Activated CD4-positive, alpha-beta memory T cell treated with anti-CD3 and anti-CD28 coated beads, Interleukin-2, amount 10 ng/mL, durations not matched to agents 7 days and 5 days (primary cell): ENCODE measurements at regions not wholly inside any gene's neighbourhood (a gene's known extent, or its start where the extent isn't known, plus 50 kb on each side); places are given as distances from the start of the nearest gene placed in this dataset.
"Not testable (repeated sequence)": the region's sequence is repeated elsewhere in the genome, so short reads cannot be mapped to it uniquely, and the experiment has no call there.

Source experiments
- CTCF ChIA-PET: fragments of 350-600 bp; sonication (Branson Sonifier 250); formaldehyde crosslinking; loops from one replicate; lab custom pipeline; 2021; ENCODE audit warnings: antibody characterized with exemption, inconsistent platforms; lab: Charles Lee
- POLR2A ChIA-PET: fragments of 350-600 bp; sonication (Branson Sonifier 250); formaldehyde crosslinking; loops from one replicate; lab custom pipeline; 2021; ENCODE audit warnings: antibody characterized with exemption; lab: Charles Lee
- DNase-seq: peaks from one replicate; pipeline ENCODE4 v3.0.0-alpha.2; 2020
- H3K27ac Mint-ChIP-seq: one replicate; pipeline ENCODE4 v1.8.0; 2021; ENCODE audit warnings: mild to moderate bottlenecking, mixed read lengths
- H3K27me3 Mint-ChIP-seq: one replicate; pipeline ENCODE4 v1.8.0; 2021; ENCODE audit warnings: mixed read lengths
- H3K36me3 Mint-ChIP-seq: one replicate; pipeline ENCODE4 v1.8.0; 2021; ENCODE audit warnings: low read depth, mixed read lengths
- H3K4me1 Mint-ChIP-seq: one replicate; pipeline ENCODE4 v1.8.0; 2021; ENCODE audit warnings: mixed read lengths
- H3K4me3 Mint-ChIP-seq: one replicate; pipeline ENCODE4 v1.8.0; 2021; ENCODE audit warnings: mild to moderate bottlenecking, mixed read lengths
- H3K9me3 Mint-ChIP-seq: one replicate; pipeline ENCODE4 v1.8.0; 2021; ENCODE audit warnings: mixed read lengths

GRCh38 chr16:63442246-63442645, 1406.0 kb upstream of the CDH8 start:
- no peaks in the 10 kb centered on the region for H3K4me1 Mint-ChIP-seq
- POLR2A ChIA-PET, result no interaction called here
- CTCF ChIA-PET, result no interaction called here
- peaks cover 17% of the 10 kb centered on the region for H3K9me3 Mint-ChIP-seq
- H3K27me3 Mint-ChIP-seq, result no peaks in the 10 kb centered on the region
- DNase-seq, result no peak
- H3K36me3 Mint-ChIP-seq, result no peaks in the 10 kb centered on the region
- H3K27ac Mint-ChIP-seq, result no peak overlapping the region
- H3K4me3 Mint-ChIP-seq, result no peak overlapping the region

- POLR2A ChIA-PET, result no interaction called here
Observed at GRCh38 chr16:63426275-63426870, 1390.1 kb upstream of the CDH8 start.

GRCh38 chr16:63422715-63423114, 1386.5 kb upstream of the CDH8 start:
- H3K9me3 Mint-ChIP-seq, result peaks cover 13% of the 10 kb centered on the region
- ChIA-PET POLR2A (no interaction called here), CTCF (no interaction called here)
- DNase-seq, result no peak
- H3K27me3 Mint-ChIP-seq, result no peaks in the 10 kb centered on the region
- no peak overlapping the region for H3K27ac Mint-ChIP-seq
- H3K4me1 Mint-ChIP-seq, result no peaks in the 10 kb centered on the region
- no peaks in the 10 kb centered on the region for H3K36me3 Mint-ChIP-seq
- no peak overlapping the region for H3K4me3 Mint-ChIP-seq

More at GRCh38 chr16:63426275-63426870, 1390.1 kb upstream of the CDH8 start:
- CTCF ChIA-PET, result no interaction called here
- no peak for DNase-seq
- no peaks in the 10 kb centered on the region for H3K36me3 Mint-ChIP-seq
- H3K27me3 Mint-ChIP-seq, result no peaks in the 10 kb centered on the region
- H3K4me1 Mint-ChIP-seq, result no peaks in the 10 kb centered on the region
- H3K4me3 Mint-ChIP-seq, result no peak overlapping the region
- peaks cover 12% of the 10 kb centered on the region for H3K9me3 Mint-ChIP-seq
- no peak overlapping the region for H3K27ac Mint-ChIP-seq

- no peak overlapping the region for H3K4me3 Mint-ChIP-seq
- H3K27me3 Mint-ChIP-seq, result no peaks in the 10 kb centered on the region
- no peak for DNase-seq
- CTCF ChIA-PET, result no interaction called here
- peaks cover 13% of the 10 kb centered on the region for H3K9me3 Mint-ChIP-seq
- H3K36me3 Mint-ChIP-seq, result no peaks in the 10 kb centered on the region
- no peak overlapping the region for H3K27ac Mint-ChIP-seq
- POLR2A ChIA-PET, result no interaction called here
- H3K4me1 Mint-ChIP-seq, result no peaks in the 10 kb centered on the region
Observed at GRCh38 chr16:63416712-63417111, 1380.5 kb upstream of the CDH8 start.

GRCh38 chr16:63415014-63415413, 1378.8 kb upstream of the CDH8 start:
- ChIA-PET CTCF (no interaction called here), POLR2A (no interaction called here)
- no peak overlapping the region for H3K4me3 Mint-ChIP-seq
- no peaks in the 10 kb centered on the region for H3K27me3 Mint-ChIP-seq
- H3K9me3 Mint-ChIP-seq, result peaks cover 13% of the 10 kb centered on the region
- no peaks in the 10 kb centered on the region for H3K4me1 Mint-ChIP-seq
- H3K27ac Mint-ChIP-seq, result no peak overlapping the region
- H3K36me3 Mint-ChIP-seq, result no peaks in the 10 kb centered on the region
- DNase-seq, result no peak

GRCh38 chr16:63410594-63410993, 1374.4 kb upstream of the CDH8 start:
- Mint-ChIP-seq H3K36me3 (no peaks in the 10 kb centered on the region), H3K27ac (no peak overlapping the region)
- CTCF ChIA-PET, result no interaction called here

GRCh38 chr16:63403792-63404191, 1367.6 kb upstream of the CDH8 start:
- no peaks in the 10 kb centered on the region for H3K27me3 Mint-ChIP-seq
- no peaks in the 10 kb centered on the region for H3K4me1 Mint-ChIP-seq
- CTCF ChIA-PET, result no interaction called here
- POLR2A ChIA-PET, result no interaction called here
- no peak for DNase-seq
- no peaks in the 10 kb centered on the region for H3K36me3 Mint-ChIP-seq
- peaks cover 11% of the 10 kb centered on the region for H3K9me3 Mint-ChIP-seq
- no peak overlapping the region for H3K27ac Mint-ChIP-seq
- H3K4me3 Mint-ChIP-seq, result no peak overlapping the region

More at GRCh38 chr16:63410594-63410993, 1374.4 kb upstream of the CDH8 start:
- Mint-ChIP-seq H3K9me3 (peaks cover 6% of the 10 kb centered on the region), H3K4me1 (no peaks in the 10 kb centered on the region), H3K27me3 (no peaks in the 10 kb centered on the region), H3K4me3 (no peak overlapping the region)
- no peak for DNase-seq
- POLR2A ChIA-PET, result no interaction called here

GRCh38 chr16:63388277-63388676, 1352.0 kb upstream of the CDH8 start:
- CTCF ChIA-PET, H3K27me3 Mint-ChIP-seq, POLR2A ChIA-PET, H3K9me3 Mint-ChIP-seq, H3K4me1 Mint-ChIP-seq, H3K4me3 Mint-ChIP-seq, H3K27ac Mint-ChIP-seq, H3K36me3 Mint-ChIP-seq, DNase-seq: not testable (repeated sequence)

GRCh38 chr16:63385714-63386432, 1349.6 kb upstream of the CDH8 start:
- Mint-ChIP-seq H3K9me3 (peaks cover 4% of the 10 kb centered on the region), H3K4me3 (no peak overlapping the region), H3K27ac (no peak overlapping the region), H3K4me1 (no peaks in the 10 kb centered on the region), H3K36me3 (no peaks in the 10 kb centered on the region), H3K27me3 (no peaks in the 10 kb centered on the region)
- POLR2A ChIA-PET, result no interaction called here
- CTCF ChIA-PET, result no interaction called here
- no peak for DNase-seq

GRCh38 chr16:63373744-63374143, 1337.5 kb upstream of the CDH8 start:
- Mint-ChIP-seq H3K4me1 (no peaks in the 10 kb centered on the region), H3K36me3 (no peaks in the 10 kb centered on the region), H3K9me3 (peaks cover 15% of the 10 kb centered on the region), H3K27ac (no peak overlapping the region), H3K27me3 (no peaks in the 10 kb centered on the region), H3K4me3 (no peak overlapping the region)
- POLR2A ChIA-PET, result no interaction called here
- CTCF ChIA-PET, result no interaction called here
- DNase-seq, result no peak

- DNase-seq, result no peak
- POLR2A ChIA-PET, result no interaction called here
- no peaks in the 10 kb centered on the region for H3K36me3 Mint-ChIP-seq
- H3K27ac Mint-ChIP-seq, result no peak overlapping the region
- H3K4me3 Mint-ChIP-seq, result no peak overlapping the region
- no peaks in the 10 kb centered on the region for H3K27me3 Mint-ChIP-seq
- CTCF ChIA-PET, result no interaction called here
- peaks cover 17% of the 10 kb centered on the region for H3K9me3 Mint-ChIP-seq
- H3K4me1 Mint-ChIP-seq, result no peaks in the 10 kb centered on the region
Observed at GRCh38 chr16:63372815-63373214, 1336.6 kb upstream of the CDH8 start.

GRCh38 chr16:63372283-63372682, 1336.0 kb upstream of the CDH8 start:
- Mint-ChIP-seq H3K9me3 (peaks cover 17% of the 10 kb centered on the region), H3K36me3 (no peaks in the 10 kb centered on the region), H3K27me3 (no peaks in the 10 kb centered on the region), H3K27ac (no peak overlapping the region), H3K4me3 (no peak overlapping the region), H3K4me1 (no peaks in the 10 kb centered on the region)
- no peak for DNase-seq
- ChIA-PET CTCF (no interaction called here), POLR2A (no interaction called here)

GRCh38 chr16:63365649-63366304, 1329.5 kb upstream of the CDH8 start:
- DNase-seq, result no peak
- POLR2A ChIA-PET, result no interaction called here
- no peak overlapping the region for H3K4me3 Mint-ChIP-seq
- no peaks in the 10 kb centered on the region for H3K27me3 Mint-ChIP-seq
- CTCF ChIA-PET, result no interaction called here
- no peak overlapping the region for H3K27ac Mint-ChIP-seq
- H3K9me3 Mint-ChIP-seq, result peaks cover 18% of the 10 kb centered on the region
- no peaks in the 10 kb centered on the region for H3K36me3 Mint-ChIP-seq
- H3K4me1 Mint-ChIP-seq, result no peaks in the 10 kb centered on the region
